HG03108 (cell line): ENCODE measurements at regions not wholly inside any gene's neighbourhood (a gene's known extent, or its start where the extent isn't known, plus 50 kb on each side); places are given as distances from the start of the nearest gene placed in this dataset.

Experiments
- ATAC-seq: cut with Tn5 transposase; IDR thresholded peaks from one replicate; pipeline ENCODE4 v1.9.1; 2021; ENCODE audit warnings: moderate library complexity; ENCODE audit not compliant: unreplicated experiment

GRCh38 chr2:180174580-180174979 is 167.5 kb upstream of the CWC22 start:
- ATAC-seq = no peak

GRCh38 chr2:180169474-180169873 is 162.4 kb upstream of the CWC22 start:
- no peak for ATAC-seq

GRCh38 chr2:180161415-180161814 is 154.3 kb upstream of the CWC22 start:
- no peak for ATAC-seq

- no peak for ATAC-seq
Measured at GRCh38 chr2:180159921-180160320, 152.8 kb upstream of the CWC22 start.

- no peak for ATAC-seq
Measured at GRCh38 chr2:180158961-180159360, 151.9 kb upstream of the CWC22 start.

GRCh38 chr2:180156651-180157050 is 149.6 kb upstream of the CWC22 start:
- ATAC-seq = no peak

- no peak for ATAC-seq
Measured at GRCh38 chr2:180150606-180151005, 143.5 kb upstream of the CWC22 start.

GRCh38 chr2:180146541-180146940 is 139.4 kb upstream of the CWC22 start:
- ATAC-seq = no peak

- no peak for ATAC-seq
Measured at GRCh38 chr2:180146114-180146513, 139.0 kb upstream of the CWC22 start.

GRCh38 chr2:180145163-180145562 is 138.1 kb upstream of the CWC22 start:
- no peak for ATAC-seq

- ATAC-seq = no peak
Measured at GRCh38 chr2:180144338-180144813, 137.3 kb upstream of the CWC22 start.

- no peak for ATAC-seq
Measured at GRCh38 chr2:180143633-180144337, 136.7 kb upstream of the CWC22 start.

GRCh38 chr2:180141600-180141999 is 134.5 kb upstream of the CWC22 start:
- no peak for ATAC-seq

- no peak for ATAC-seq
Measured at GRCh38 chr2:180133736-180134135, 126.6 kb upstream of the CWC22 start.

GRCh38 chr2:180130403-180130802 is 123.3 kb upstream of the CWC22 start:
- no peak for ATAC-seq

GRCh38 chr2:180128861-180129260 is 121.8 kb upstream of the CWC22 start:
- ATAC-seq = no peak

GRCh38 chr2:180125245-180125962 is 118.3 kb upstream of the CWC22 start:
- ATAC-seq = no peak

- peak; percentile 63 for ATAC-seq
Measured at GRCh38 chr2:180124273-180125139, 117.4 kb upstream of the CWC22 start.

GRCh38 chr2:180122874-180123273 is 115.8 kb upstream of the CWC22 start:
- no peak for ATAC-seq

- no peak for ATAC-seq
Measured at GRCh38 chr2:180115675-180116074, 108.6 kb upstream of the CWC22 start.

- ATAC-seq = no peak
Measured at GRCh38 chr2:180115269-180115668, 108.2 kb upstream of the CWC22 start.
